Anterior cingulate cortex (tissue), 58 donors: ENCODE measurements at regions not wholly inside any gene's neighbourhood (a gene's known extent, or its start where the extent isn't known, plus 50 kb on each side); places are given as distances from the start of the nearest gene placed in this dataset.
A peak's percentile ranks its signal among the peaks of the same experiment; 100 is the strongest.

ENCODE experiments used
- DNase-seq, 58 donors: peaks; one replicate each; lab custom pipeline; 2025; lab: John Stamatoyannopoulos, UW

DNA sequence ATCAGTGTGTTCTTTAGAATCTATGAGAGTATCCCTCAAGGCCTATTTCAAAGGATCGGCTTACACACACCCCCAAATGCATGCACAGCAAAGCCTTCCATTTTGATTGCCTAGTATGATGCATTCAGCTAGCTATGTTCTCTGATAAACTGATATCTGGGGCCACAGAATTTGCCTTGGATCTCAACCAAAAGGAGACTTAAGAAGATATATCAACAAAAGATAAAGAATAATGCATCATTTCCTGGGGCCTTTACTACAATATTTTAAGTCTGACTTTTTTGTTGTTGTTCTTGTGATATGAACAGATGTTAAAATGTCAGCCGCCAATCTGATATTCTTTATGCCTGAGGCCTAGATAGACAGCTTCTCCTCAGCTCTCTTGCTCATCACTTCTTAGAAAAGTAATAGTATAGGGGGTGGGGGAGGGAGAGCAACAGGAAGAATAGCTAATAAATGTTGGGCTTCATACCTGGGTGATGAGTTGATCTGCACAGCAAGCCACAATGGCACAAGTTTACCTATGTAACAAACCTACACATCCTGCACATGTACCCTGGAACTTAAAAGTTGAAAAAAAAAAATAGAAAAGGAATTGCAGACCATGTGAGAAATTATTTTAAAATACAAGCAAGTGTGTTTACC is 792.9 kb upstream of the GHITM start:
- DNase-seq = no peak

- no peak for DNase-seq
Observed at GRCh38 chr10:83352588-83352987, 786.7 kb upstream of the GHITM start.

DNA sequence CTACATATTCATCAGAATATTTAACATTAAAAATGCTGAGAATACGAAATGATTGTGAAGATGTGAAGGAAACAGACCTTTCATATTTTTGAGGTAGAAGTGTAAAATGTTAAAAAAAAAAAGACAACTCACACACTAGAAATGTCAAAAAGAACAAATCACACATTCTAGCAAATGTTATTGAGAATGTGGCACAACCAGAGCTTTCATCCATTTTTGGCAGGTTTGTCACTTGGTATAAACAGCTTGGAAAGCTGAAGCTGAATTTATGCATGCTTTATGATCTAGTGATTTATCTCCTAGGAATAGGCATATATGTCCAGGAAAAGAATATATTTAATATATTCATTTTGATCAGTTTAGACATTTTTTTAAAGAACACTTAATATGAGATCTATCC is 784.9 kb upstream of the GHITM start:
- DNase-seq = no peak

DNA sequence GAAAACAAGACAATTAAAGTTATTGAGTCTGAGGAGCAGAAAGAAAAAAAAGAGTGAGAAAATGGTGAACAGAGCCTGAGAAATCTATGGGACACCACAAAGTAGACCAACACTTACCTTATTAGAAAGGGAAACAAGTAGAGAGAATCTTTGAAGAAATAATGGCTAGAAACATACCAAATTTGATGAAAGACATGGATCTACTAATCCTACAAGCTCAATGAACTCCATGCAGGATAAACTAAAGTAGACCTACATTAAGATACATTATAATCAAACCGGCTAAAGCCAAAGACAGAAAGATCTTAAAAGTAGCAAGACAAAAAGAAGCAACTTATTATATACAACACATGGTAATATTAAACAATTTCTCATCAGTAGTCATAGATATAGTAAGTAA is 782.3 kb upstream of the GHITM start:
- DNase-seq = no peak

DNA sequence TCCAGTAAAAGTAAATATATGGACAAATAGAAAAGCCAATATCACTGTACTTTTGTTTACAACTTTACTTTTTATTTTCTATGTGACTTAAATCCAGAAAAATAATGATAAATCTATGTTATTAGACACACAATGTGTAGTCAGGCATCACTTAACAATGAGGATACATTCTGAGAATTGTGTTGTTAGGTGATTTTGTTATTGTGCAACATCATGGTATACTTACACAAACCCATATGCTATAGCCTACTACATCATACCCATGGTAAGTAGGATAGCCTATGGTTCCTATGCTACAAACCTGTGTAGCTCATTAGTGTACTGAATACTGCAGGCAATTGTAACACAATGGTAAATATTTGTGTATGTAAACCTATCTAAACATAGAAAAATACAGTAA is 781.7 kb upstream of the GHITM start:
- no peak for DNase-seq

GRCh38 chr10:83367036-83367435 is 772.3 kb upstream of the GHITM start:
- no peak for DNase-seq

DNA sequence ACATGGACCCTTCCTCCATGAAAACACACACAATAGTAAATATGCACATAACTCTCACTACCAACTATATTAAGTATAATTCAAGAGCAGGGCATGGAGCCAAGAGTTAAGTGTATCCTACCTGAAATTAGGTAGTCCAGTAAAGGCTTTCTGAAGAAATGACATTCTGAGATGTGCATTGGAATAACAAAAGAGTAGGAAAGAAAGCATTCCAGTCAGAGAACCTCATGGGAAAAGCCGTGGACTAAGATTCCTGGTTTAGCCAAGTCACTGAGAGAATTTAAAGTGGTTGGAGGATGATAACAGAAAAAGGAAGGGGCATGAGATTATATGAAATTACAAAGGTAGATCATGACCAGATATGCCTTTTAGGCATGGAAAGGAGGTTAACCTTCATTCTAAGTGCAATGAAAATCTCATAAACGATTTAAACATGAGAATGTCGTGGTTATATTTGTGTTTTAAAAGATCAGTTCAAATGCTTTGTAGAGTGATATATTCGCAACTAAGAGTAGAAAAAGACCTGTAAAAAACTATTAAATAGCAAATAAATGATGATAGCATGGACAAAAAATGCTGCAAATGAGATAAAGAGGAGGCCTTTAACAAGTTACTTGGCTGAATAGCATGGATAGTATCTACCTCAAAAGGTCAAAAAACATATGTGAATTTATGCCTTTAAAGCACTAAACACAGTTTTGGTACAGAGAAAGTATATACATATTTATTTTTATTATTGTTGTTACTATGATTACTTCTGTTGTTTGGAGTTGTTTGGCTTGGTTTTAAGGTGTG is 767.4 kb upstream of the GHITM start:
- DNase-seq = no peak

- DNase-seq = no peak
Observed at GRCh38 chr10:83372646-83373045, 766.7 kb upstream of the GHITM start.

DNA sequence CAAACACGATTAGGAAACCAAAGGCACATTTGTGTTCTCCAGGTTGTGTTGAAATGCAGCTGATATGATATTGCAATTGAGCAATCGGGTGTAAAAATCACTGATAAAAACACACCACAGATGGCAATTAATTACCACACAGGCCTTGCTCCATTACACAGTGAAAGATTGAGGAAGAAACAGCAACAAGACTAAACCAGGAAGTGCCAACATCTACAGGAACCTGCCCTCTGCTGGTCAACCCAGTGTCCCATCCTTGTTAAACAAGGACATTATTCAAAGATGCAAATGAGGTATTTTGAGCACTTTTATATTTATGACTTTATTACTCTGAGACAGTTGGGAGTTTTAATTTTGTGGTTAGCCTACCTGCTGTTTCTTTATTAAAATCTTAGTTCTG is 765.6 kb upstream of the GHITM start:
- peak in 6 of 58 donors; percentile 2 to 33 (median 7) for DNase-seq

DNA sequence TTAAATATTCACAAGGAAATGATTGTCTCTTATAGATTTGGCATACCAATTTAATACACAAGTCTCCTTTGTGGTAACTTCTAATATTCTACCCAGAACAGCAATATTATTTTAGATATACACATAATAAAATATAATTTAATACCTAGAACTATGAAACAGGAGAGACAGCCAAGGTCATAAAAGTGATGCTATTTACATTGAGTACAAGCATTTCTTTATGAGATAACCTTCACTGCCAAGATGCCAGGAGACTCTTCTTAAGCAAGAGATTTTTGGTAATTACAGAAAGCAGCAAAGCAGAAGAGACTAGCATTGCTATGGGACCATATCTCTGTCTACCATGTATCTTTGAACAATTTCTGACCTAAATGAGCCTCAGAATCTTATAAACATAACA is 764.6 kb upstream of the GHITM start:
- DNase-seq = no peak

DNA sequence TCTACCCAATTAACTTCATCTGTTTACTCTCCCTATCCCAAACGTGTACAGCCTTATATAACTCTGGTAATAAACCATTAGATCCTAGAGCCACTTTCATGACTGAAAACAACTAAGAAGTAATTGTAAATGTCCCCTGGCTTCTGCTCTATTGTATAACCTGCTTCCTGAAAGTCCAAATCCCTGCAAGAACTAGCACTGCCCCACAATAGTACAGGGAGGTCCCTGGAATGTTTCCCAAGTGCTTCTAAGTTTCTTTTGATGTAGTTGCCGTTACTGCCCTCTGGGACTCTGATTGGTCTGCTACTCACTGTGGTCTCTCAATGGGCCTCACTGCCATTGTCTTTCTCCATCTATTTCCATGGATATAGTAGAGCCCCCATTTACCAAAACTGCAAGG is 764.0 kb upstream of the GHITM start:
- DNase-seq = no peak

GRCh38 chr10:83397806-83398205 is 741.5 kb upstream of the GHITM start:
- DNase-seq = no peak

DNA sequence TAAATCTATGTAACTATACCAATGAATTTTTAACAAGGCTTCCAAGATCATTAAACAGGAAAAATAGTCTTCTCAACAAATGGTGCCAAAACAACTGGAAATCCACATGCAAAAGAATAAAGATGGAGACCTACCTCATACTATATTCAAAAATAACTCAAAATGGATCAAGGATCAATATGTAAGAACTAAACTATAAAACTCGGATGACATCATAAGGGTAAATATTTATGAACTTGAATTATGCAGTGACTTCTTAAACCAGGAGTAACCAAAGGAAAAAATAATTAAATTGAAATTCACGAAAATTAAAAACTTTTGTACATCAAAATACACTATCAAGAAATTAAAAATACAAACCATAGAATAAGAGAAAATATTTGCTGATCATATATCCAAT is 728.7 kb upstream of the GHITM start:
- DNase-seq = no peak

DNA sequence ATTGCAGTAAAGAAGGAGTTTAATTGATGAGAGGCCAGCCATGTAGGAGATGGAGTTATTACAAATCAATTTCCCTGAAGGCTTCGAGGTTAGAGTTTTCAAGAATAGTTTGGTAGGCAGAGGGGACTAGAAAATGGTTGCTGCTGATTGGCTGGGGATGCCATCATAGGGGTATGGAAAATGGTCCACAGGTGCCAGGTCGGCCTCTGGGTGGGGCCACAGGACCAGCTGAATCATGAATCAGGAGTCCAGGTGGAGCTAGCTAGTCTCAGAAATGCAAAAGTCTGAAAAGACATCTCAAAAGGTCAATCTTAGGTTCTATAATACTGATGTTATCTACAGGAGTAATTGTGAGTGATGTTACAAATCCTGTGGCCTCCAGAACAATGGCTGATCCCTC is 714.0 kb upstream of the GHITM start:
- no peak for DNase-seq

DNA sequence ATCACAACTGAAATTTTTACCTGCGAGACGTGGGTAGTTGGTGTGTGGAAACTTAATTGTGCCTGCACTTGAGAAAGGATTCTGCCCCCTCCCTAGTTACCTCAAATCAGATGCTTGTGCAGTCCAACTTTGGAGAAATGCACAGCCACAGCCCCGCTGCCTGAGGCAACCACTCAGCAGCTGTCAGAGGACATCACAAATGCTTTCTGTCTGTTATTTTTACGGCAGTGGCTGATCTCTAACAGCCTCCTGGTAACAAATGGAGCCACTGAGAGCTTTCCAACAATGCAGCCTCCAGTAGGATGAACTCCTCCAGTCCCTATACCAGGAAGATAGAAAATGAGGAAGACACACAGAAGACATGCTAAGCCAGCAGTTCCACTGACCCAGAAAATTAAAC is 712.2 kb upstream of the GHITM start:
- no peak for DNase-seq

DNA sequence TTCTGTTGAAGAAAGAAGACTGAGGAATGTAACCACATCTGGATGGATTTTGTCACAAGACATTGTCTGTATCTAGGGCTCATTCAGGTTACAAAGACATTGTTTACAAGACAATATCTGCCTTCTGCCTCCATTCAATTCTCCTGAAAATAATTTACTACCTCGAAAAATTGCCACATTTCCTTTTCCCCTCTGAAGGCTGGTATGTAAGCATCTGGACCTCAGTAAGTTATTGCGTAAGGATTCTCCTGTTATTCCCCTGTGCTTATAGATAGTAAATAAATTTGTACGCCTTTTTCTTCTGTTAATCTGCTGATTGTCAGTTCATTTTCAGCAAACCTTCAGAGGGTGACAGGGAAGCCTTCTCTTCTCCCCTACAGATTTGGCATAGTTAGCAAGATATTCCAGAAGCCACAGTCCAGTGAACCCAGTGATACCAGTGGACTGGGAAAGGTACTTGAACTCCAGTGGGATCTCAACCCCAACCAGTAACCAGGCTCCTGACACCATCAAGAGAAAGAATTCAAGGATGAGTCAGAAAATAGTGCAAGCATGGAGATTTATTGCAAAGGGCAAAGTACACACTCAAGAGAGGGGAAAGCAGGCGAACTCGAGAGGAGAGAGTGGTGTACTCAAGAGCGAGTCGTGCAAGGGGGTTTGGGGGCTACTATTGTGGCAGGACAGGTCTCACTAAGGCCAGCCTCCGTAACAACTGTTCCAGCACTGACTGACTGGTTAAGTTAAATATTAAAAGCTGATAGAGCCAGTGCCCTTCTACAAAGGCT is 706.9 kb upstream of the GHITM start:
- no peak for DNase-seq

- DNase-seq = no peak
Observed at GRCh38 chr10:83433705-83434104, 705.6 kb upstream of the GHITM start.

DNA sequence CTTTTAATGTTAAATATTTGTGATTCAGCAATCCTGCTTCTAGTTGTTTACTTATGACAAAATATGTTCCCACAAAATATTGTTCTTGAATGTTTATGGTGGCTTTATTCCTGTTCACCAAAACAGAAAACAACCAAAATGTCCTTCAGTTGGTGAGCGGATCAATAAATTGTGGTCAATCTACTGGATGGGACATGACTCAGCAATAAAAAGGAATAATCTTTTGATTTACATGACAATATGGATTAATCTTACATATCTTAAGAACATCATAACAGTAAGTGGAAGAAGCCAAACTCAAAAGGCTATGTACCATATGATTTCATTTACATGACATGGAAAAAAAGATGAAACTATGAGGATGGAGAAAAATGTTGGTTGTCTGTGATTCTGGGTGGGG is 691.3 kb upstream of the GHITM start:
- no peak for DNase-seq

DNA sequence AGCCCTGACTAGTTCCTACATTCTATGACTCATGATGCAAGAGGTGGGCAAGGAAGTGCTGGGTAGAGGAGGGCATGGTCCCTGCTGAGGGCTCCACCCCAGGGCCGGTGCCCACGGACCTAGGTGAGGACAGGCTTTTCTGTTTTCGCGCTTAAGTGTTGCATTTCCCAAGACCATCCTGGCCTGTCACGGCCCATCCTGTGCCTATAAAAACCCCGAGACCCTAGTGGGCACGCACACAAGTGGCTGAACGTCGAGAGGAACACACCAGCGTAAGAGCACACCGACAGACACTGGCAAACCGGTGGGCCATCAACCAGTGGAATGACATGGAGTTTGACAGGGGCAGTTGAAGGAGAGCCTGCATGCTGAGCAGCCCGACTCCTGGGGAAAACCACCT is 680.7 kb upstream of the GHITM start:
- no peak for DNase-seq

GRCh38 chr10:83459124-83459523 is 680.2 kb upstream of the GHITM start:
- no peak for DNase-seq

GRCh38 chr10:83469728-83470331 is 669.5 kb upstream of the GHITM start:
- no peak for DNase-seq
